Common myeloid progenitor, CD34-positive (primary cell): ENCODE measurements at regions not wholly inside any gene's neighbourhood (a gene's known extent, or its start where the extent isn't known, plus 50 kb on each side); places are given as distances from the start of the nearest gene placed in this dataset.
"Not testable (repeated sequence)": the region's sequence is repeated elsewhere in the genome, so short reads cannot be mapped to it uniquely, and the experiment has no call there.

Experiments used
- CTCF ChIA-PET: fragments of 350-600 bp; sonication (Branson Sonifier 250); formaldehyde crosslinking; loops from one replicate; lab custom pipeline; 2021; ENCODE audit warnings: antibody characterized with exemption; lab: Charles Lee
- POLR2A ChIA-PET: fragments of 350-600 bp; sonication (Branson Sonifier 250); formaldehyde crosslinking; loops from one replicate; lab custom pipeline; 2021; ENCODE audit warnings: antibody characterized with exemption; lab: Charles Lee
- DNase-seq, 3 donors: peaks; one replicate each; pipeline versions ENCODE4 v3.0.0 to v3.0.0-alpha.2; 2013
- H3K27ac ChIP-seq, 2 experiments: 1 replicate in 1 of 2; 2 replicates in 1 of 2; pipeline ENCODE4 v1.7.0; 2013; ENCODE audit warnings: inconsistent platforms in 2 of 2, low read length in 2 of 2, mild to moderate bottlenecking in 2 of 2, low read depth in 1 of 2, moderate library complexity in 1 of 2; ENCODE audit not compliant: severe bottlenecking in 2 of 2, insufficient read depth in 1 of 2, poor library complexity in 1 of 2
- H3K27me3 ChIP-seq, 5 experiments: replicated peaks in 2 of 5; 1 replicate in 3 of 5; 2 replicates in 2 of 5; pipeline versions ENCODE4 v1.6.1 to v1.7.0; 2013; ENCODE audit warnings: low read length in 4 of 5, mild to moderate bottlenecking in 2 of 5, moderate library complexity in 2 of 5, inconsistent platforms in 1 of 5; ENCODE audit not compliant: insufficient read depth in 5 of 5, control insufficient read depth in 4 of 5
- H3K36me3 ChIP-seq, 4 experiments: 1 replicate in 2 of 4; 2 replicates in 2 of 4; pipeline versions ENCODE4 v1.6.1 to v1.7.0; 2013; ENCODE audit warnings: low read length in 3 of 4, control low read depth in 1 of 4, mild to moderate bottlenecking in 1 of 4; ENCODE audit not compliant: control insufficient read depth in 4 of 4, insufficient read depth in 4 of 4
- H3K4me1 ChIP-seq, 4 experiments: 1 replicate in 3 of 4; 2 replicates in 1 of 4; pipeline versions ENCODE4 v1.6.1 to v1.7.1; 2013; ENCODE audit warnings: low read length in 3 of 4, mild to moderate bottlenecking in 3 of 4, control low read depth in 1 of 4, inconsistent platforms in 1 of 4, moderate library complexity in 1 of 4; ENCODE audit not compliant: control insufficient read depth in 4 of 4, insufficient read depth in 4 of 4; ENCODE audit errors: control extremely low read depth in 1 of 4
- H3K4me3 ChIP-seq, 7 experiments: 1 replicate in 4 of 7; 2 replicates in 3 of 7; pipeline versions ENCODE4 v1.5.1 to v1.7.0; 2013; ENCODE audit warnings: mild to moderate bottlenecking in 7 of 7, low read length in 6 of 7, moderate library complexity in 6 of 7, inconsistent platforms in 2 of 7, low read depth in 2 of 7, control low read depth in 1 of 7; ENCODE audit not compliant: insufficient read depth in 4 of 7, control insufficient read depth in 1 of 7; ENCODE audit errors: extremely low read depth in 1 of 7
- H3K9me3 ChIP-seq, 5 experiments: 1 replicate in 4 of 5; 2 replicates in 1 of 5; pipeline versions ENCODE4 v1.6.1 to v1.7.1; 2013; ENCODE audit warnings: low read length in 4 of 5, mild to moderate bottlenecking in 2 of 5, inconsistent platforms in 1 of 5, low read depth in 1 of 5, moderate library complexity in 1 of 5; ENCODE audit not compliant: control insufficient read depth in 4 of 5, insufficient read depth in 2 of 5; ENCODE audit errors: control extremely low read depth in 1 of 5
- WGBS: methylation state at CpG from one replicate; pipeline ENCODE4 v1.1.5; 2013; ENCODE audit not compliant: insufficient coverage; 5-methylcytosine and 5-hydroxymethylcytosine counted together

DNA sequence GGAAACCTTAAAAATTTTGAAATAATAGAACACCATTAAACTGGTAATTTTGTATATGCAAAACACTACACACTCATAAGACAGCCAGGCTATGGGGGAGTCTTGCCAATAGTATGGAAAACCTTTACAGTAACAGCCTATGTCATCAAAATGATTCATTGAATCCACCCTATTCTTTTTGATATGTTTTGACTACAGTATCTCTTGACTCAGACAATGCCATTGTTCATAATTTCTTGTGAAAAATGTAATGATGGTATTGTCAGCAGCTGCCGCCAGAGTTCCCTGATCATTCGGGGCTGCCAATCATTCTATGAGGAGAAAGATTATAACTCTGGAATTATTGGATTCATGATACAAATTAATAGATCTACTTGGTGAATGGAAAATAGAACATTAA lies 101.4 kb upstream of the POC5 start:
- no peak overlapping the region for H3K4me3 ChIP-seq
- no peaks in the 10 kb centered on the region for H3K36me3 ChIP-seq
- DNase-seq = no peak
- H3K4me1 ChIP-seq = no peaks in the 10 kb centered on the region
- ChIA-PET CTCF (no interaction called here), POLR2A (no interaction called here)
- WGBS = no CpG with 5 or more reads among the region's 2 CpGs
- no peak overlapping the region for H3K27ac ChIP-seq
- peaks cover 0 to 8% (median 3%) of the 10 kb centered on the region in 5 experiments for H3K9me3 ChIP-seq
- H3K27me3 ChIP-seq = no peaks in the 10 kb centered on the region

DNA sequence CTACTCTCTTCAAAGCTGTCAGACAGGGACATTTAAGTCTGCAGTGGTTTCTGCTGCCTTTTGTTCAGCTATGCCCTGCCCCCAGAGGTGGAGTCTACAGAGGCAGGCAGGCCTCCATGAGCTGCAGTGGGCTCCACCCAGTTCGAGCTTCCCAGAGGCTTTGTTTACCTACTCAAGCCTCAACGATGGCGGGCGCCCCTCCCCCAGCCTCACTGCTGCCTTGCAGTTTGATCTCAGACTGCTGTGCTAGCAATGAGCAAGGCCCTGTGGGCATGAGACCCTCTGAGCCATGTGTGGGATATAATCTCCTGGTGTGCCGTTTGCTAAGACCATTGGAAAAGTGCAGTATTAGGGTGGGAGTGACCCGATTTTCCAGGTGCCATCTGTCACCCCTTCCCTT lies 82.5 kb upstream of the POC5 start:
- H3K27me3 ChIP-seq, POLR2A ChIA-PET, H3K4me3 ChIP-seq, CTCF ChIA-PET, H3K36me3 ChIP-seq, DNase-seq, H3K27ac ChIP-seq, H3K4me1 ChIP-seq: not testable (repeated sequence)
- H3K9me3 ChIP-seq = peaks cover 0 to 11% (median 5%) of the 10 kb centered on the region in 5 experiments
- 89% methylated on average over 4 of the region's 6 CpGs for WGBS

DNA sequence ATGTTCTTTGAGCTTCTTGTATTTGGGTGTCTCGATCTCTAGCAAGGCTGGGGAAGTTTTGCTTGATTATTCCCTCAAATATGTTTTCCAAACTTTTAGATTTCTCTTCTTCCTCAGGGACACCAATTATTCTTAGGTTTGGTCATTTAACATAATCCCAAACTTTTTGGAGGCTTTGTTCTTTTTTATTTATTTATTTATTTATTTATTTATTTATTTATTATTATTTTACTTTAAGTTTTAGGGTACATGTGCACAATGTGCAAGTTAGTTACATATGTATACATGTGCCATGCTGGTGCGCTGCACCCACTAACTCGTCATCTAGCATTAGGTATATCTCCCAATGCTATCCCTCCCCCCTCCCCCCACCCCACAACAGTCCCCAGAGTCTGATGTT lies 52.1 kb upstream of the POC5 start:
- H3K27me3 ChIP-seq, H3K27ac ChIP-seq, CTCF ChIA-PET, H3K36me3 ChIP-seq, DNase-seq, H3K4me3 ChIP-seq, POLR2A ChIA-PET, H3K4me1 ChIP-seq: not testable (repeated sequence)
- H3K9me3 ChIP-seq = peaks cover 0 to 13% (median 0%) of the 10 kb centered on the region in 5 experiments
- no CpG with 5 or more reads among the region's 3 CpGs for WGBS
